ENCODE measurements at regions not wholly inside any gene's neighbourhood (a gene's known extent, or its start where the extent isn't known, plus 50 kb on each side); places are given as distances from the start of the nearest gene placed in this dataset.

DNA sequence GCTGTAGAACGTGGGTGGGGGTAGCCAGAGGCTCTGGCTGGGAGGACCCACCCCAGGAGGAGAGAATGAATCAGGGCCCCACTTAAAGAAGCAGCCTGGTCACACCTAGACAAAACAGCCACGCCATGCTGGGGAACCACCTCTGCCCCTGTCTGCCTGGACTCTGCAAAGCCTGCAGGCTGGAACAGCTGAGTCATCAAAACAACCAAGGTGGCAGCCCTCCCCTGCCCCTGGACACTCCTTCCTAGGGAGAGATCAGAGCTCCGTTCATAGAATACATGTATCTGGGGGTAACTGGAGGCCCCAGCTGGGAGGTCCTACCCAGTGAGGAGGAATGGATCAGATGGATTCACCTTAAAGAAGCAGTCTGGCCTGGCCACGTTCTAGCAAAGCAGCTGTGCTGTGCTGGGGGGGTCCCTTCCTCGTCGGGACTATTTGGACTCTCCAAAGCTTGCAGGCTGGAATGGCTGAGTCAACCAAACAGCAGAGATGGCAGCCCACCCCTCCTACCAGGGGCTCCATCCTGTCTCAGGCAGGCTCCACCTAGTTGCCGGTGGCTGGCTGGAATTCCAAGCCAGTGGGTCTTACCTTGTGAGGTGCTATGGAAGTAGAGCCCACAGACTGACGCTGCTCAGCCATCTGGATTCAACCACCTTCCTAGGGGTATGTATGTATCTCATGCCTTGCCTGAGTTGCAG, 50.5 kb upstream of the NT5C1B start:
- DNase-seq: no peak

Data from stimulated activated CD4-positive, alpha-beta T cell treated with anti-CD3 and anti-CD28 coated beads, Interleukin-4, amount 100 ng/mL, for 1 hour (primary cell).